ENCODE measurements at regions not wholly inside any gene's neighbourhood (a gene's known extent, or its start where the extent isn't known, plus 50 kb on each side); places are given as distances from the start of the nearest gene placed in this dataset.

DNA sequence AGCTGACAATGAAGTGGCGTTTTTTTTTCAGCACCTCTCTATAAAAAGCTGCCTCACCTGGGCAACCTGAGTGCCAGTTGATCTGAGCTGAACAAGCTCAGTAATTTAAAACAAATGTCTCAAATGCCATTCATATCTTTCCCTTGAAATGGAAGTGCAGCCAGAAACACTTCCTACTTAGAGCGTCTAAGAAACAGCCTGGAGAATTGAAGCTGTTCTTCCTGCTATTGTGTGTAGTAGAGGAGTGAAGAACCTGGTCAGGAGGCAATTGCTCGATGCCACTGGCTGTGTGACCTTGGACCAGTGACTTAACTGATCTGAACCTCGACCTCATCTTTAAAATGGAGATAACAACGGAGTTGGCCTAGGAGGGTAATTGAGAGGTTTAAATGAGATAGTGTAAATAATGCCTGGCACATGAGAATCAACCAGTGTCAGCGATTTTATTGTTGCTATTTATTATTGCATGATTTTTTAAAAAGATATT lies 95.4 kb upstream of the FOXQ1 start:
- no peak for TF ChIP-seq POLR2A (IDR thresholded peaks at IDR 0.05)
- TF ChIP-seq, protein P1, sequence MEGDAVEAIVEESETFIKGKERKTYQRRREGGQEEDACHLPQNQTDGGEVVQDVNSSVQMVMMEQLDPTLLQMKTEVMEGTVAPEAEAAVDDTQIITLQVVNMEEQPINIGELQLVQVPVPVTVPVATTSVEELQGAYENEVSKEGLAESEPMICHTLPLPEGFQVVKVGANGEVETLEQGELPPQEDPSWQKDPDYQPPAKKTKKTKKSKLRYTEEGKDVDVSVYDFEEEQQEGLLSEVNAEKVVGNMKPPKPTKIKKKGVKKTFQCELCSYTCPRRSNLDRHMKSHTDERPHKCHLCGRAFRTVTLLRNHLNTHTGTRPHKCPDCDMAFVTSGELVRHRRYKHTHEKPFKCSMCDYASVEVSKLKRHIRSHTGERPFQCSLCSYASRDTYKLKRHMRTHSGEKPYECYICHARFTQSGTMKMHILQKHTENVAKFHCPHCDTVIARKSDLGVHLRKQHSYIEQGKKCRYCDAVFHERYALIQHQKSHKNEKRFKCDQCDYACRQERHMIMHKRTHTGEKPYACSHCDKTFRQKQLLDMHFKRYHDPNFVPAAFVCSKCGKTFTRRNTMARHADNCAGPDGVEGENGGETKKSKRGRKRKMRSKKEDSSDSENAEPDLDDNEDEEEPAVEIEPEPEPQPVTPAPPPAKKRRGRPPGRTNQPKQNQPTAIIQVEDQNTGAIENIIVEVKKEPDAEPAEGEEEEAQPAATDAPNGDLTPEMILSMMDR (IDR thresholded peaks at IDR 0.05), result no peak
- no peak for TF ChIP-seq EP300 (IDR thresholded peaks at IDR 0.05)

Data from ovary (tissue), 3 donors.